Stimulated activated memory B cell treated with anti-CD40 and anti-IgM and Interleukin-4, amounts not matched to agents 10 μg/mL and 1 μg/mL and 100 μg/mL, for 72 hours (primary cell): ENCODE measurements at regions not wholly inside any gene's neighbourhood (a gene's known extent, or its start where the extent isn't known, plus 50 kb on each side); places are given as distances from the start of the nearest gene placed in this dataset.

Experiments used
- ATAC-seq: fragments of 150-1000 bp; cut with Tn5 transposase; 2 replicates; pipeline ENCODE4 v1.10.0; 2021
- H3K27ac Mint-ChIP-seq: one replicate; pipeline ENCODE4 v1.8.0; 2022; ENCODE audit warnings: mild to moderate bottlenecking, mixed read lengths
- H3K27me3 Mint-ChIP-seq: one replicate; pipeline ENCODE4 v1.8.0; 2022; ENCODE audit warnings: mixed read lengths
- H3K36me3 Mint-ChIP-seq: one replicate; pipeline ENCODE4 v1.8.0; 2022; ENCODE audit warnings: mixed read lengths
- H3K4me1 Mint-ChIP-seq: one replicate; pipeline ENCODE4 v1.8.0; 2022; ENCODE audit warnings: mixed read lengths
- H3K4me3 Mint-ChIP-seq: one replicate; pipeline ENCODE4 v1.8.0; 2022; ENCODE audit warnings: mild to moderate bottlenecking, moderate library complexity, mixed read lengths
- H3K9me3 Mint-ChIP-seq: one replicate; pipeline ENCODE4 v1.8.0; 2022; ENCODE audit warnings: mixed read lengths

- no peaks in the 10 kb centered on the region for H3K4me1 Mint-ChIP-seq
- no peak overlapping the region for H3K27ac Mint-ChIP-seq
- H3K27me3 Mint-ChIP-seq: peaks cover 11% of the 10 kb centered on the region
- no peaks in the 10 kb centered on the region for H3K36me3 Mint-ChIP-seq
- no peaks in the 10 kb centered on the region for H3K9me3 Mint-ChIP-seq
- no peak overlapping the region for H3K4me3 Mint-ChIP-seq
- ATAC-seq: no peak
These were observed 53.6 kb upstream of the TMCO5A start for GRCh38 chr15:37880835-37881153.

- no peaks in the 10 kb centered on the region for H3K36me3 Mint-ChIP-seq
- no peak overlapping the region for H3K27ac Mint-ChIP-seq
- no peaks in the 10 kb centered on the region for H3K9me3 Mint-ChIP-seq
- H3K4me1 Mint-ChIP-seq: no peaks in the 10 kb centered on the region
- no peak for ATAC-seq
- peaks cover 11% of the 10 kb centered on the region for H3K27me3 Mint-ChIP-seq
- no peak overlapping the region for H3K4me3 Mint-ChIP-seq
These were observed 53.0 kb upstream of the TMCO5A start for GRCh38 chr15:37881237-37882013.

- H3K4me3 Mint-ChIP-seq: no peak overlapping the region
- H3K36me3 Mint-ChIP-seq: no peaks in the 10 kb centered on the region
- no peaks in the 10 kb centered on the region for H3K9me3 Mint-ChIP-seq
- ATAC-seq: no peak
- H3K4me1 Mint-ChIP-seq: no peaks in the 10 kb centered on the region
- H3K27ac Mint-ChIP-seq: no peak overlapping the region
- H3K27me3 Mint-ChIP-seq: peaks cover 11% of the 10 kb centered on the region
These were observed 51.8 kb upstream of the TMCO5A start for GRCh38 chr15:37882640-37883039.
